Tibial nerve (tissue), 4 donors: ENCODE measurements at regions not wholly inside any gene's neighbourhood (a gene's known extent, or its start where the extent isn't known, plus 50 kb on each side); places are given as distances from the start of the nearest gene placed in this dataset.

Experiments
- CTCF ChIP-seq, 5 experiments: fragments of 200-600 bp in 3 of 5; fragments of 450-650 bp in 2 of 5; sonication (generic) in 3 of 5; IDR thresholded peaks; one replicate each; pipeline ENCODE4 v1.5.1; 2016 to 2019; ENCODE audit warnings: antibody characterized with exemption in 5 of 5, mild to moderate bottlenecking in 3 of 5, moderate library complexity in 2 of 5
- EP300 ChIP-seq, 2 donors: sonication (generic); formaldehyde crosslinking; IDR thresholded peaks; one replicate each; pipeline ENCODE4 v1.6.1; 2017; ENCODE audit warnings: antibody characterized with exemption in 2 of 2, mild to moderate bottlenecking in 1 of 2
- POLR2A ChIP-seq, 2 donors: fragments of 450-650 bp; IDR thresholded peaks; one replicate each; pipeline ENCODE4 v1.6.1; 2017; ENCODE audit warnings: antibody characterized with exemption in 2 of 2, mild to moderate bottlenecking in 2 of 2, moderate library complexity in 2 of 2

DNA sequence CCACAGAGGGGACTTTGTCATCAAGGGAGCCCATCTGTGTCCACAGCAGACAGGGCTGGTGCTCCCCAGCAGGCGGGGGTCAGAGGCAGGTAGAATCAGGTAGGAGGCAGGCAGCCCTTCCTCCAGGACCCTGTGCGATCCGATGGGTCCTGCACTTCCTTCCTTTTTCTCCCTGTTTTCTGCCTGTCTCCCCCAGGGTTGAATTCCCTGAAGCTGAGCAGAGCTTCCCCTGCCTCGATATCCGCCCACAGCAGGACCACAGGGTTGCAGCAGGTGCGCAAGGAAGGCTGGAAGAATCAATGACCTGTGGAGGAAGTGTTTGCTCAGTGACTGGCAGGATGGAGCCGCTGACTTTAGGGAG is 69.2 kb downstream of the MRPL36 start:
- TF ChIP-seq CTCF (IDR thresholded peaks at IDR 0.05) = no peak
- TF ChIP-seq POLR2A (IDR thresholded peaks at IDR 0.05) = no peak
- no peak for TF ChIP-seq EP300 (IDR thresholded peaks at IDR 0.05)
